ENCODE measurements at regions not wholly inside any gene's neighbourhood (a gene's known extent, or its start where the extent isn't known, plus 50 kb on each side); places are given as distances from the start of the nearest gene placed in this dataset.

GRCh38 chr11:122339436-122340060, 223.5 kb upstream of the BLID start:
- no peak for DNase-seq
- Mint-ChIP-seq H3K4me1 (peaks cover 14% of the 10 kb centered on the region), H3K27me3 (ENCODE audit: low read depth, poor library complexity) (peaks cover 14% of the 10 kb centered on the region), H3K9me3 (no peaks in the 10 kb centered on the region), H3K27ac (no peak overlapping the region), H3K36me3 (ENCODE audit: low read depth) (no peaks in the 10 kb centered on the region), H3K4me3 (no peak overlapping the region)
- no peak for TF ChIP-seq CTCF (IDR thresholded peaks at IDR 0.05)

GRCh38 chr11:122337704-122338103, 221.7 kb upstream of the BLID start:
- Mint-ChIP-seq H3K27ac (no peak overlapping the region), H3K9me3 (no peaks in the 10 kb centered on the region)
- DNase-seq, result no peak

GRCh38 chr11:122337241-122337640, 221.2 kb upstream of the BLID start:
- TF ChIP-seq CTCF (IDR thresholded peaks at IDR 0.05), result no peak
- peaks cover 2% of the 10 kb centered on the region for H3K4me1 Mint-ChIP-seq
- H3K36me3 Mint-ChIP-seq (ENCODE audit: low read depth), result no peaks in the 10 kb centered on the region
- H3K27me3 Mint-ChIP-seq (ENCODE audit: low read depth, poor library complexity), result peaks cover 11% of the 10 kb centered on the region
- H3K9me3 Mint-ChIP-seq, result no peaks in the 10 kb centered on the region
- no peak overlapping the region for H3K4me3 Mint-ChIP-seq
- H3K27ac Mint-ChIP-seq, result no peak overlapping the region
- no peak for DNase-seq

More at GRCh38 chr11:122337704-122338103, 221.7 kb upstream of the BLID start:
- Mint-ChIP-seq H3K27me3 (ENCODE audit: low read depth, poor library complexity) (peaks cover 14% of the 10 kb centered on the region), H3K4me3 (no peak overlapping the region), H3K4me1 (peaks cover 6% of the 10 kb centered on the region), H3K36me3 (ENCODE audit: low read depth) (no peaks in the 10 kb centered on the region)
- no peak for TF ChIP-seq CTCF (IDR thresholded peaks at IDR 0.05)

GRCh38 chr11:122336706-122337105, 220.7 kb upstream of the BLID start:
- no peak for DNase-seq
- peaks cover 8% of the 10 kb centered on the region for H3K27me3 Mint-ChIP-seq (ENCODE audit: low read depth, poor library complexity)
- H3K36me3 Mint-ChIP-seq (ENCODE audit: low read depth), result no peaks in the 10 kb centered on the region
- no peaks in the 10 kb centered on the region for H3K9me3 Mint-ChIP-seq
- H3K4me3 Mint-ChIP-seq, result no peak overlapping the region
- H3K27ac Mint-ChIP-seq, result no peak overlapping the region
- no peaks in the 10 kb centered on the region for H3K4me1 Mint-ChIP-seq
- TF ChIP-seq CTCF (IDR thresholded peaks at IDR 0.05), result no peak

GRCh38 chr11:122334546-122335339, 218.7 kb upstream of the BLID start:
- no peaks in the 10 kb centered on the region for H3K9me3 Mint-ChIP-seq
- H3K27me3 Mint-ChIP-seq (ENCODE audit: low read depth, poor library complexity), result peaks cover 8% of the 10 kb centered on the region
- no peak for TF ChIP-seq CTCF (IDR thresholded peaks at IDR 0.05)
- no peaks in the 10 kb centered on the region for H3K36me3 Mint-ChIP-seq (ENCODE audit: low read depth)
- no peak overlapping the region for H3K4me3 Mint-ChIP-seq
- H3K4me1 Mint-ChIP-seq, result no peaks in the 10 kb centered on the region
- DNase-seq, result no peak
- no peak overlapping the region for H3K27ac Mint-ChIP-seq
